ENCODE measurements at regions not wholly inside any gene's neighbourhood (a gene's known extent, or its start where the extent isn't known, plus 50 kb on each side); places are given as distances from the start of the nearest gene placed in this dataset.

GRCh38 chr5:164680216-164680615 is 1174.8 kb downstream of the MAT2B start:
- no peak overlapping the region for H3K4me3 ChIP-seq (ENCODE audit: low read depth in 1 of 3, low read length in 3 of 3)
- DNase-seq (ENCODE audit: low spot score): no peak
- H3K9me3 ChIP-seq (ENCODE audit: control insufficient read depth in 4 of 4, low read length in 3 of 4): no peaks in the 10 kb centered on the region
- H3K36me3 ChIP-seq (ENCODE audit: control insufficient read depth in 4 of 4, insufficient read depth in 3 of 4, low read depth in 1 of 4, low read length in 3 of 4): no peaks in the 10 kb centered on the region
- no peak overlapping the region for H3K9ac ChIP-seq (ENCODE audit: low read depth in 1 of 2, low read length in 2 of 2)
- no peaks in the 10 kb centered on the region for H3K4me1 ChIP-seq (ENCODE audit: control insufficient read depth in 4 of 4, insufficient read depth in 4 of 4, low read length in 3 of 4)
- H3K27me3 ChIP-seq (ENCODE audit: control insufficient read depth in 4 of 4, insufficient read depth in 4 of 4, low read length in 3 of 4): peaks cover 0 to 3% (median 0%) of the 10 kb centered on the region in 4 donors
- no peak overlapping the region for H3K27ac ChIP-seq (ENCODE audit: low read depth in 1 of 2, low read length in 2 of 2)
- TF ChIP-seq JUND (IDR thresholded peaks at IDR 0.05) (no peak), HNF4G (IDR thresholded peaks at IDR 0.05) (no peak), RAD21 (IDR thresholded peaks at IDR 0.05) (no peak), CTCF (IDR thresholded peaks at IDR 0.05; ENCODE audit: low read depth, low read length, missing input control) (no peak), HNF4A (conservative IDR thresholded peaks at IDR 0.05) (no peak), SP1 (IDR thresholded peaks at IDR 0.05) (no peak), GABPA (IDR thresholded peaks at IDR 0.05 in 1 of 2, conservative IDR thresholded peaks at IDR 0.05 in 1 of 2) (no peak), TAF1 (conservative IDR thresholded peaks at IDR 0.05) (no peak), ZBTB33 (IDR thresholded peaks at IDR 0.05) (no peak), YY1 (IDR thresholded peaks at IDR 0.05) (no peak), MAX (IDR thresholded peaks at IDR 0.05) (no peak), REST (IDR thresholded peaks at IDR 0.05) (no peak), RXRA (IDR thresholded peaks at IDR 0.05) (no peak), ATF3 (IDR thresholded peaks at IDR 0.05) (no peak)

- no peaks in the 10 kb centered on the region for H3K4me1 ChIP-seq (ENCODE audit: control insufficient read depth in 4 of 4, insufficient read depth in 4 of 4, low read length in 3 of 4)
- no peak overlapping the region for H3K27ac ChIP-seq (ENCODE audit: low read depth in 1 of 2, low read length in 2 of 2)
- DNase-seq (ENCODE audit: low spot score): no peak
- TF ChIP-seq ZBTB33 (IDR thresholded peaks at IDR 0.05): no peak
- no peak for TF ChIP-seq TAF1 (conservative IDR thresholded peaks at IDR 0.05)
- no peak for TF ChIP-seq REST (IDR thresholded peaks at IDR 0.05)
- no peak for TF ChIP-seq EGR1 (IDR thresholded peaks at IDR 0.05; ENCODE audit: low read depth in 2 of 2)
- TF ChIP-seq YY1 (IDR thresholded peaks at IDR 0.05): no peak
- H3K4me3 ChIP-seq (ENCODE audit: low read depth in 1 of 3, low read length in 3 of 3): no peak overlapping the region
- WGBS: 41% methylated on average over 5 of the region's 5 CpGs
- peaks cover 0 to 3% (median 0%) of the 10 kb centered on the region in 4 donors for H3K27me3 ChIP-seq (ENCODE audit: control insufficient read depth in 4 of 4, insufficient read depth in 4 of 4, low read length in 3 of 4)
- no peaks in the 10 kb centered on the region for H3K36me3 ChIP-seq (ENCODE audit: control insufficient read depth in 4 of 4, insufficient read depth in 3 of 4, low read depth in 1 of 4, low read length in 3 of 4)
- no peak overlapping the region for H3K9ac ChIP-seq (ENCODE audit: low read depth in 1 of 2, low read length in 2 of 2)
- H3K9me3 ChIP-seq (ENCODE audit: control insufficient read depth in 4 of 4, low read length in 3 of 4): no peaks in the 10 kb centered on the region
Observed at GRCh38 chr5:164680812-164681520, 1175.5 kb downstream of the MAT2B start.

Measured in liver (tissue), 8 donors.